RWPE2 (cell line): ENCODE measurements at regions not wholly inside any gene's neighbourhood (a gene's known extent, or its start where the extent isn't known, plus 50 kb on each side); places are given as distances from the start of the nearest gene placed in this dataset.

Experiments used
- ATAC-seq: fragments of 200-7000 bp; cut with Tn5 transposase; 3 replicates; pipeline ENCODE4 v1.9.1; 2021; ENCODE audit warnings: low read depth
- DNase-seq: peaks from one replicate; pipeline ENCODE4 v3.0.0-alpha.2; 2020; ENCODE audit warnings: low spot score
- H3K27ac ChIP-seq: fragments of 450-650 bp; 2 replicates; pipeline ENCODE4 v1.5.1; 2017; ENCODE audit warnings: mild to moderate bottlenecking; ENCODE audit not compliant: poor library complexity, severe bottlenecking
- H3K27me3 ChIP-seq: fragments of 250-450 bp; sonication (Bioruptor Pico); 2 replicates; pipeline ENCODE4 v1.5.1; 2021; ENCODE audit warnings: mild to moderate bottlenecking, moderate library complexity; ENCODE audit not compliant: insufficient read depth, poor library complexity, severe bottlenecking
- H3K36me3 ChIP-seq: fragments of 250-450 bp; sonication (Bioruptor Pico); 2 replicates; pipeline ENCODE4 v1.5.1; 2020; ENCODE audit warnings: low read depth, mild to moderate bottlenecking, moderate library complexity
- H3K4me1 ChIP-seq: fragments of 250-450 bp; sonication (Bioruptor Pico); 2 replicates; pipeline ENCODE4 v1.5.1; 2021; ENCODE audit warnings: mild to moderate bottlenecking, moderate library complexity; ENCODE audit not compliant: insufficient read depth, poor library complexity, severe bottlenecking
- H3K4me3 ChIP-seq: fragments of 250-450 bp; sonication (Bioruptor Pico); 2 replicates; pipeline ENCODE4 v1.5.1; 2021; ENCODE audit warnings: mild to moderate bottlenecking, moderate library complexity; ENCODE audit not compliant: severe bottlenecking
- H3K9me3 ChIP-seq: fragments of 250-450 bp; sonication (Bioruptor Pico); 2 replicates; pipeline ENCODE4 v1.5.1; 2021; ENCODE audit warnings: mild to moderate bottlenecking, moderate library complexity; ENCODE audit not compliant: severe bottlenecking
- CTCF ChIP-seq: fragments of 450-650 bp; IDR thresholded peaks from one replicate; pipeline ENCODE4 v1.5.1; 2017; ENCODE audit warnings: mild to moderate bottlenecking, moderate library complexity; ENCODE audit not compliant: poor library complexity, severe bottlenecking

- H3K27ac ChIP-seq, result no peak overlapping the region
- H3K4me3 ChIP-seq, result no peak overlapping the region
- H3K36me3 ChIP-seq, result no peaks in the 10 kb centered on the region
- TF ChIP-seq CTCF, result no peak
- no peak for DNase-seq
- no peaks in the 10 kb centered on the region for H3K27me3 ChIP-seq
- H3K4me1 ChIP-seq, result no peaks in the 10 kb centered on the region
- ATAC-seq, result peak; percentile 49; the same call in 1 of the 3 replicates
- peaks cover 11% of the 10 kb centered on the region for H3K9me3 ChIP-seq
These were observed 430.9 kb downstream of the IRX2 start for GRCh38 chr5:2320611-2321010.

- Histone ChIP-seq H3K9me3 (peaks cover 15% of the 10 kb centered on the region), H3K4me3 (no peak overlapping the region), H3K36me3 (no peaks in the 10 kb centered on the region), H3K27ac (no peak overlapping the region), H3K4me1 (peaks cover 3% of the 10 kb centered on the region), H3K27me3 (no peaks in the 10 kb centered on the region)
- no peak for TF ChIP-seq CTCF
- ATAC-seq (no peak), DNase-seq (no peak)
These were observed 433.9 kb downstream of the IRX2 start for GRCh38 chr5:2317540-2317939.

- H3K4me3 ChIP-seq, result no peak overlapping the region
- no peaks in the 10 kb centered on the region for H3K27me3 ChIP-seq
- no peak for ATAC-seq
- no peak overlapping the region for H3K27ac ChIP-seq
- no peaks in the 10 kb centered on the region for H3K36me3 ChIP-seq
- peaks cover 15% of the 10 kb centered on the region for H3K9me3 ChIP-seq
- H3K4me1 ChIP-seq, result peaks cover 3% of the 10 kb centered on the region
- no peak for DNase-seq
- TF ChIP-seq CTCF, result no peak
These were observed 429.1 kb upstream of the IRX4 start for GRCh38 chr5:2311851-2312250.

- no peak for TF ChIP-seq CTCF
- no peaks in the 10 kb centered on the region for H3K36me3 ChIP-seq
- H3K9me3 ChIP-seq, result peaks cover 10% of the 10 kb centered on the region
- DNase-seq (no peak), ATAC-seq (no peak)
- no peak overlapping the region for H3K27ac ChIP-seq
- no peak overlapping the region for H3K4me3 ChIP-seq
- no peaks in the 10 kb centered on the region for H3K27me3 ChIP-seq
- peaks cover 3% of the 10 kb centered on the region for H3K4me1 ChIP-seq
These were observed 428.2 kb upstream of the IRX4 start for GRCh38 chr5:2310946-2311345.

GRCh38 chr5:2307631-2308030 lies 424.9 kb upstream of the IRX4 start:
- no peaks in the 10 kb centered on the region for H3K9me3 ChIP-seq
- H3K27ac ChIP-seq, result no peak overlapping the region
- no peak overlapping the region for H3K4me3 ChIP-seq
- H3K4me1 ChIP-seq, result no peaks in the 10 kb centered on the region
- no peak for DNase-seq
- peaks cover 5% of the 10 kb centered on the region for H3K27me3 ChIP-seq
- TF ChIP-seq CTCF, result no peak
- no peaks in the 10 kb centered on the region for H3K36me3 ChIP-seq
- ATAC-seq, result no peak
